ENCODE measurements at regions not wholly inside any gene's neighbourhood (a gene's known extent, or its start where the extent isn't known, plus 50 kb on each side); places are given as distances from the start of the nearest gene placed in this dataset.

DNA sequence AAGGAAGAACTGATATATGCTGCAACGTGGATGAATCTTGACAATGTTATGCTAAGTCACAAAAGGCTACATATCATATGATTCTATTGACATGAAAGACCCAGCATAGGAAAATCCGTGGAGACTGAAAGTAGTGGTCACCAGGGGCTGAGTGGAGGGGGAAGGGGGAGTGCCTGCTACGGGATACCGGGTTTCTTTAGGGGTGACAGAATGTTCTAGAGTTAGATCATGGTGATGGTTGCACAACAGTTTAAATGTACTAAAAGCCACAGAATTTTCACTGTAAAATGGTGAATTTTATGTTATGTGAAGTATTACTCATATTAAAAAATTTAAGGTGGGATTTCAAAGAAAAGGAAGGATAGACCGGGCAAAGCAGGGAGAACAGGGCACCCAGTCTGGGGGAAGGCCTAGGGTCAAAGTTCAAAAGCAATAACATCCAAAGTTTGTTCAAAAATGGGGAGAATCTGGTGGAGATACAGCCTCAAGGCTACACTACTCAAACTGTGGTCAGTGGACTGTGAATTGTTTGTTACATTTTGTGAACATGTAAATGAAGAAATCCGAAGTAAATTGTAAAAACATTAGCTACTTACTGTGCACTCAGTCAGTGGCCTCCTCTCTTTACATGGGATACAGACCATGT, 74.2 kb upstream of the FNDC3B start:
- no peak for DNase-seq (ENCODE audit: low read depth in 1 of 2, low spot score in 2 of 2)
- H3K27ac ChIP-seq = no peak overlapping the region
- H3K27me3 ChIP-seq (replicated peaks) = no peaks in the 10 kb centered on the region
- no peaks in the 10 kb centered on the region for H3K9me3 ChIP-seq (replicated peaks)
- H3K4me3 ChIP-seq = no peak overlapping the region
- H3K36me3 ChIP-seq = no peaks in the 10 kb centered on the region
- H3K4me1 ChIP-seq (replicated peaks) = peaks cover 24% of the 10 kb centered on the region

DNA sequence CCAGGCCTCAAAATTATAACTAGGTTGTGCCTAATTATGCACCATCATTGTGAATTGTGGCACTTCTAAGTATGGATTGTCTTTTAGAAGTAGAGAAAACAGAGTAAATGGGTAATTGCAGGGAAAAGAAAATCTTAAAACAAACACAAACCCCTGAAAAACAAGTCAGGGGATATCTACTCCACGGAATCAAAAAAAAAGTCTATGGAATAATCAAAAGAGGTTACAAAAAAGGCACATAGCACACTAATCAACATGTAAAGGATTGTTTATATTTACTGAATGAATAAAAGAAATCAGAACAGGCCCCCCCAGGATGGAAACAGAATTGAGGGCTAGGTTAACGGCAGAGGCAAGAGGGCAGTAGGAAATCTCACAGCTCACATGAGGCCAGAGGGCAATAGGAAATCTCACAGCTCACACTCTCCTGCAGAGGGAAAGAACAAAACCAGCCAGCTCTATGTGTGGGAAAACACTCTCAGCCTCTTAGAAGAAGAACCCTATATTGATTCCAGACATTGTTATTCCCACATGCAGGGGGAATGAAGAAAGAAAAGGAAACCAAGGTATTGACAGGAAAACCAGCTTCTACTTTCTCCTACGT, 72.7 kb upstream of the FNDC3B start:
- Histone ChIP-seq H3K4me1 (replicated peaks) (peaks cover 29% of the 10 kb centered on the region), H3K4me3 (no peak overlapping the region), H3K27ac (peak overlapping the region; percentile 85), H3K9me3 (replicated peaks) (no peaks in the 10 kb centered on the region), H3K27me3 (replicated peaks) (no peaks in the 10 kb centered on the region), H3K36me3 (no peaks in the 10 kb centered on the region)
- DNase-seq (ENCODE audit: low read depth in 1 of 2, low spot score in 2 of 2) = no peak

DNA sequence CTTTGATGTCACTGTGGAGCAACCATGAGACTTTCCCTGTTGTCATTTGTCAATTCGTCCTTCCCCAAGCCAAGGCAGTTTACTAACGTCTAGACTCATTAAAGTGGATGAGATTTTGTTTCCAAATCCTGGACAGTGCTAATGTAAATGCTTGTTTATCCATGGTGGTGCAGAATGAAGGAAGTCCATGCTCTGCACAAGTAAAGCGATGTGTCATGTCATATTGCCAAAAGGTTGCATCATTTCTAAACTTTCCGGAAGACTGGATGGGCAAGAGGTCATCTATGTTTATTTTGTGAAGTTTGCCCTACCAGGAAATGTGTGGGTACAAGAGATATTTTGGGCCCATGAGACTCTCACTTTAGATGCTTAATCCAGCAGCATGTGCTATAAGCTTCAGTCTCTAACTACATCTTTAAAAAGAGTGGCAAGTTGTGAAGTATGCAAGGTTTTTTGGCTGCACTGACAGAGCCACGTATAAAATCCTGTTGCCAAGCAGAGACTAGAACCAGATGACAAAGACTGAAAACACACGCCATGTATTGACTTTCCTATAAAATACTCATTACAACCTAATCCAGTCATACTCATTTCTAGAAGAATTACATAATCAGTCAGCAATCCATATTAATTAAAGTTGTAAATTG, 72.1 kb upstream of the FNDC3B start:
- Histone ChIP-seq H3K4me3 (no peak overlapping the region), H3K27me3 (replicated peaks) (no peaks in the 10 kb centered on the region), H3K9me3 (replicated peaks) (no peaks in the 10 kb centered on the region), H3K36me3 (no peaks in the 10 kb centered on the region), H3K4me1 (replicated peaks) (peaks cover 29% of the 10 kb centered on the region), H3K27ac (peak overlapping the region; percentile 85)
- DNase-seq (ENCODE audit: low read depth in 1 of 2, low spot score in 2 of 2) = peak in 1 of 2 experiments; percentile 76

DNA sequence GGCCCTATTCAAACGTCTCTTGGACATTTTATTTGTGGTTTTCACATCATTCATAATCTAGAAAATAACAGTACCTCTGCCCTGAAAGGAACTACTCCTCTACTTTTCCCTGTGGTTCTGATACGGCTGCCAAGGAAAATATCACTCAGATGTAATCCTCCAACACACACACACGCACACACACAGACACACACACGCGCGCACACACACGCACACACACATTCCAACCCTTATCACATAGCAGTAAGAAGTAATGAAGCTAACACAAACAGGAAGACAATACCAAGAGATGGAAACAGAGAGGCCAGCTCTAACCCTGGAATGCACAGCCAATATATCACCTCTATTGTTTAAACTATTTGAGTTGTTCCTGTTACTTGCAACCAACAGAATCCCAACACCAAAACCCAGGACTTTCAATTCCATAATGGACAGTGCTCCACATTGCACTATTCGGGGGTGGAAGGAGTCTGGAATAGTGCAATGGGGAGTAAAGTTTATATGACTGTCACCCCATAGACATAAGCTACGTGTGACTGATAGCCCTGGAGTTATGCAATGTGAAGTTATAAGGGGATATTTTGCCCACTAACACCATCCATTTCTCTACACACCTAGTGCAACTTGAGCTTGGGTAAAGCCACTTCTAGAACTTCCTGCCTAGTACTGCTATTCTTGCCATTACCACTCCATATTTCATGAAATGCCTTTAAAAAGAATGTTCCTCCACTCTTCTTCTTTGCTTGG, 71.3 kb upstream of the FNDC3B start:
- Histone ChIP-seq H3K27me3 (replicated peaks) (no peaks in the 10 kb centered on the region), H3K4me3 (no peak overlapping the region), H3K36me3 (no peaks in the 10 kb centered on the region), H3K4me1 (replicated peaks) (peaks cover 29% of the 10 kb centered on the region), H3K9me3 (replicated peaks) (no peaks in the 10 kb centered on the region), H3K27ac (peak overlapping the region; percentile 85)
- DNase-seq (ENCODE audit: low read depth in 1 of 2, low spot score in 2 of 2) = peak in 1 of 2 experiments; percentile 31

DNA sequence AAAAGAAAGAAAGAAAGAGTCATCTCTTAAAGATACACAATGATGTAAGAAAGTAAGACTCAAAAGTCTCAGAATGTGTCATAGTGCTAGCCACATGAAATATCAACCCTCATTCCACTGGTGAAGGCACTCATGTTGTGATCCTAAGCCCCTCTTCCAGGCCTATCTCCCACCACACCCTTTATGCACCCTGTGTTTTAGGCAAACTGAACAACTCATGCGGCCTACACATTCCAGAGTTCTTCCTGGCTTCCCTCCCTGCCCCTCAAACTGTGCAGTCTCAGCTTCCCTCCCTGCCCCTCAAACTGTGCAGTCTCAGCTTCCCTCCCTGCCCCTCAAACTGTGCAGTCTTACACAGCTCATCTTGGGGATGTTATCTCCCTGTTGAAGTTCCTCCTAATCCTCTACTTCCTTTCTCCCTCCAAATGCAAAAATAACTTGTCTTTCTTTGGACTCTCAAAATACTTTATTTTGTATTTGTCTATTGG, 69.0 kb upstream of the FNDC3B start:
- Histone ChIP-seq H3K9me3 (replicated peaks) (no peaks in the 10 kb centered on the region), H3K4me1 (replicated peaks) (peaks cover 31% of the 10 kb centered on the region), H3K36me3 (no peaks in the 10 kb centered on the region), H3K27me3 (replicated peaks) (no peaks in the 10 kb centered on the region), H3K4me3 (no peak overlapping the region), H3K27ac (peak overlapping the region; percentile 25; the same call in 1 of the 2 replicates)
- peak in 1 of 2 experiments; percentile 22 for DNase-seq (ENCODE audit: low read depth in 1 of 2, low spot score in 2 of 2)

DNA sequence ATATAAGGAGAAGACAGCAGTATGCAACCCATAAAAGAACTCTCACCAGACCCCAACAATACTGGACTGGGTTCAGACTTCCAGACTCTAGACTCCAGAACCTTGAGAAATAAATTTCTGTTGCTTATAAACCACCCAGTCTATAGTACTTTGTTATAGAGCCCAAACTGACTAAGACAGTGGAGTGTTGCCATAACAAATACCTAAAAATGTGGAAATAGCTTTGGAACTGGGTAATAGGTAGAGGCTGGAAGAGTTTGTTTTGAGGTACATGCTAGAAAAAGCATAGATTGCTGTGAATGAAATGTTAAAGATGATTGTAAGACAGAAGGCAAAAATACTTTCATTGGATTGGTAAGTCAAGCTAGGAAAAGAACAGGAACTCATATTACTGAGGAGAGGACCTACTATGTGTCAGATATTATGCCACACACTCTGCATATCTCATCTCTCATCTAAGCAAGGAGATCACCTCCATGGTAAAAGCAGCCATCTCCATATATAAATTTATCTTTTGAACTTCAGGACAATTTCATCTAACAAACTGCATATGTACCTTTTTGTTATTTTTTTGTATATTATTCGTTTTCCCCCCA, 67.4 kb upstream of the FNDC3B start:
- no peaks in the 10 kb centered on the region for H3K36me3 ChIP-seq
- no peak overlapping the region for H3K4me3 ChIP-seq
- H3K27ac ChIP-seq = no peak overlapping the region
- H3K27me3 ChIP-seq (replicated peaks) = no peaks in the 10 kb centered on the region
- no peaks in the 10 kb centered on the region for H3K9me3 ChIP-seq (replicated peaks)
- peaks cover 25% of the 10 kb centered on the region for H3K4me1 ChIP-seq (replicated peaks)
- no peak for DNase-seq (ENCODE audit: low read depth in 1 of 2, low spot score in 2 of 2)

DNA sequence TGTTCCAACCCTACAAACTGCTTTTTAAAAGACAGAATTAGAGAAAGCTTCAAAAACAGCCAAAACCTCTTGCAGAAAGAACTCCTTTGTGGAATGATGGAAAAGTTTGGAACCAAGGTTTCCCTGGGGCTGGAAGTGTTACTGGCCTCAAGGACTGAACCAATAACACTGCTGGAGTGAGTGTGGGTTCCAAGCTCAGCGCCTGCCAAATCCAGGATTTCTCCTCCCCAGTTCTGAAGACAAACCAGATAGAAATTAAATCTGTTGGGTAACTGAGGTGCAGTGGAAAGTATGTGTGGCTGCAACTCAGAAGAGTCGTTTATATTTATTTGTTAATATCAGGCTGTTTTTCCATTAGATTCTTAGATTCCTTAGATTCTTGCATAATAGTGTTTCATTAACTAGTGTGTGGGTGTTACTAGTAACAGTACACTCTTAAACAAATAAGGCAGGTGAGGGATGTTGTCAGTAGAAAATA, 66.5 kb upstream of the FNDC3B start:
- Histone ChIP-seq H3K4me1 (replicated peaks) (peaks cover 16% of the 10 kb centered on the region), H3K9me3 (replicated peaks) (no peaks in the 10 kb centered on the region)
- DNase-seq (ENCODE audit: low read depth in 1 of 2, low spot score in 2 of 2) = no peak

DNA sequence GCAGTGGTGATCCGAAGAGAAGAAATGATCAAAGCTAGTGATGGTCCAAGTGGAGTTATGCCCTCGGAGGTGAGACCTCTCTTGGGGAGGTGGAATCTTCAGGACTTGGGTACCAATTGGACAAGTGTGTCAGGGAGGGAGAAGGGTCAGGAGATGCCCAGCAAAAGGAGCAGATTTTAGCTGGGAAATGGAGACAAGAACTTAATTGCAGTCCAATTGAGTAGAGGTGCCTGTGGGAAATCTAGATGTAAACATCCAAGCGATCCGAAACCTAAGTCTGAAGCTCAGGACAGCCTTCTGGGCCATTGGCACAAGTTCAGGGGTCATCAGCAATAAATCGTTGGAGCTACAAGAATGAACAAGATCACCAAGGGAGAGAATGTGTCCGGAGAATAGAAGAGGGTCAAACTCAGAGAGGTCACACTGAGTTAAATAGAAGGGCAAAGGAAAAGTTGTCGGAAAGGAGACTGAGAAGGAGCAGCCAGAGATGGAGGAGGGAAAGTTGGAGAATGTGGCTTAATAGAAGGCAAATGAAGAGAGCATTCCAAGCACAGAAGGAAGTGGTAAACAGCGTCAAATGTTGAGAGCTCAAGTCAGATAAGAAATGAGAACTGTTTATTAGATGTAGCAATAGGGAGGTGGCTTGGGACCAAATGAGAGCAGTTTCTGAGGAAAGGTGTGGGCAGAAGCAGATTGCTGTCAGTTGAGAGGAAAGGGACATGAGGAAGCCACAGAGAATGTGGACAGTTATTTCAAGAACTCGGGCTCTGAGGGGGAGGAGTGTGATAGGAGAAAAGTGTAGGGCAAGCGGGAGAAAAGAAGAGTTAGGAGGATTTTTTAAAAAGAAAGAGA, 64.2 kb upstream of the FNDC3B start:
- Histone ChIP-seq H3K9me3 (replicated peaks) (no peaks in the 10 kb centered on the region), H3K4me1 (replicated peaks) (peaks cover 9% of the 10 kb centered on the region), H3K27ac (no peak overlapping the region; the same call in 1 of the 2 replicates), H3K27me3 (replicated peaks) (no peaks in the 10 kb centered on the region), H3K4me3 (no peak overlapping the region), H3K36me3 (no peaks in the 10 kb centered on the region)
- no peak for DNase-seq (ENCODE audit: low read depth in 1 of 2, low spot score in 2 of 2)

More for the DNA sequence above, 66.5 kb upstream of the FNDC3B start:
- Histone ChIP-seq H3K4me3 (no peak overlapping the region), H3K36me3 (no peaks in the 10 kb centered on the region), H3K27me3 (replicated peaks) (no peaks in the 10 kb centered on the region), H3K27ac (no peak overlapping the region)

DNA sequence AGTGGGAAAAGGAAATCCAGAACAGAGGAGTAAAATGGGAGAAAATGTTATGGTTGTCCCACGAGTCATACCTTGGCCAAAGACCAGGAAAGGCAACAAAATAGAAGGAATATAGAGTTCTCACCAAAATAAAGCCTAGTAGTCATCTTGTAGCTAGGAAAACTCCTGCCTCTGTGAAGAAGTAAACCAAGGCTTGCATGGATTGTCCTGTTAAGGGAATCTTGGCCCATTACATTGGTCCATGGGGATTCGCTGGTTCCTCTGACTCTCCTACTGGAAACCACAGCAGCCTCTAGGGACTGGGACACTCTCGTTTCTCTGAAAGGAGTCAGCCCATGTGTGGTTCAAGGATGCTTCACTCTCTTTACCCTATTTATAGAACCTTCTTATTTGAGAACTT, 62.9 kb upstream of the FNDC3B start:
- no peaks in the 10 kb centered on the region for H3K36me3 ChIP-seq
- no peak overlapping the region for H3K4me3 ChIP-seq
- no peak overlapping the region for H3K27ac ChIP-seq
- DNase-seq (ENCODE audit: low read depth in 1 of 2, low spot score in 2 of 2) = no peak
- no peaks in the 10 kb centered on the region for H3K9me3 ChIP-seq (replicated peaks)
- H3K4me1 ChIP-seq (replicated peaks) = peaks cover 4% of the 10 kb centered on the region
- no peaks in the 10 kb centered on the region for H3K27me3 ChIP-seq (replicated peaks)

DNA sequence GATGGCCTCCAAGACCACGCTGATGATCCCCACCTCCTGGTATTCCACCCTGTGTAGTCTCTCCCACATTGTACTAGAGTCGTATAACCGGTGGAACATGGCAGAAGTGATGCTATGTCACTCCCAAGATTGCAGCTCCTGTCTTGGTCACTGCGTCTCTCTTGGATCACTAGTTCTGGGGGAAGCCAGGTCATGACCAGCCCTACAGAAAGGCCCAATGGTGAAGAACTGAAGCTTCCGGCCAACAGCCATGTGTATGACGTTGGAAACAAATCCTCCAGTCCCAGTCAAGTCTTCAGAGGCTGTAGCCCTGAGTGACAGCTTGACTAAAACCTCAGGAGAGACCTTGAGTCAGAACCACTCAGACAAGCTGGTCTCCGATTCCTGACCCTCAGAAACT, 61.9 kb upstream of the FNDC3B start:
- no peaks in the 10 kb centered on the region for H3K27me3 ChIP-seq (replicated peaks)
- DNase-seq (ENCODE audit: low read depth in 1 of 2, low spot score in 2 of 2) = no peak
- no peaks in the 10 kb centered on the region for H3K9me3 ChIP-seq (replicated peaks)
- H3K36me3 ChIP-seq = no peaks in the 10 kb centered on the region
- no peak overlapping the region for H3K27ac ChIP-seq
- H3K4me1 ChIP-seq (replicated peaks) = peaks cover 4% of the 10 kb centered on the region
- H3K4me3 ChIP-seq = no peak overlapping the region

DNA sequence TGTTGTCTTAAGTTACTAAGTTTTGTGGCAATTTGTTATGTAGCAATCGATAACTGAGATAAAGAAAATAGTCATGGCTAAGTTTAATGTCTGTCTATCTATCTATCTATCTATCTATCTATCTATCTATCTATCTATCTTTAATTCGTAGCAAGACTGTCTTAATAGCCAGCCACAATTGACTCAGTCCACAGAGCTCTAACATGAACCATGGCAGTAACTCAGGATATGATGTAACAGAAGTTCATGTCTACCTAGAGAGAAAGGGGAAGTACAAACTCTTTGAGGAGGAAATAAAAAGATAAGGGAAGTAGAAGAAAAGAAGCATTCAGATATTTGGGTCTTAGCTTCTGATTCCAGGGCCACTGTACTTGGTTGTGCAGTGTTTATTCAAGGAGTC, 61.5 kb upstream of the FNDC3B start:
- Histone ChIP-seq H3K4me1 (replicated peaks) (peaks cover 6% of the 10 kb centered on the region), H3K4me3 (no peak overlapping the region), H3K27me3 (replicated peaks) (no peaks in the 10 kb centered on the region), H3K36me3 (no peaks in the 10 kb centered on the region), H3K9me3 (replicated peaks) (no peaks in the 10 kb centered on the region), H3K27ac (no peak overlapping the region)
- no peak for DNase-seq (ENCODE audit: low read depth in 1 of 2, low spot score in 2 of 2)

DNA sequence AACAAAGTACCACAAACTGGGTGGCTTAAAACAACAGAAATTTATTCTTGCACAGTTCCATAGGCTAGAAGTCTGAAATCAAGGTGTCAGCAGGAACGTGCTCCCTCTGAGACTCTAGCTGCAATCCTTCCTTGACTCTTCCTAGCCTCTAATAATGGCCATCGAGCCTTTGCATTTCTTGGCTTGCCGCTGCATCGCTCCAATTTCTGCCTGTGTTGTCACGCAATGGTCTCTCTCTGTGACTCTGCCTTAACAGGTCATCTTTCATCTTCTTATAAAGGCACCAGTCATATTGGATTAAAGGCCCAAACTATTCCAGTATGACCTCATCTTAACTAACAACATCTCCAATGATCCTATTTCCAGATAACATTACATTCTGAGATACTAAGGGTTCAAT, 61.0 kb upstream of the FNDC3B start:
- H3K9me3 ChIP-seq (replicated peaks) = no peaks in the 10 kb centered on the region
- no peak for DNase-seq (ENCODE audit: low read depth in 1 of 2, low spot score in 2 of 2)
- H3K4me1 ChIP-seq (replicated peaks) = peaks cover 10% of the 10 kb centered on the region
- H3K36me3 ChIP-seq = no peaks in the 10 kb centered on the region
- H3K4me3 ChIP-seq = no peak overlapping the region
- H3K27ac ChIP-seq = no peak overlapping the region
- H3K27me3 ChIP-seq (replicated peaks) = no peaks in the 10 kb centered on the region

DNA sequence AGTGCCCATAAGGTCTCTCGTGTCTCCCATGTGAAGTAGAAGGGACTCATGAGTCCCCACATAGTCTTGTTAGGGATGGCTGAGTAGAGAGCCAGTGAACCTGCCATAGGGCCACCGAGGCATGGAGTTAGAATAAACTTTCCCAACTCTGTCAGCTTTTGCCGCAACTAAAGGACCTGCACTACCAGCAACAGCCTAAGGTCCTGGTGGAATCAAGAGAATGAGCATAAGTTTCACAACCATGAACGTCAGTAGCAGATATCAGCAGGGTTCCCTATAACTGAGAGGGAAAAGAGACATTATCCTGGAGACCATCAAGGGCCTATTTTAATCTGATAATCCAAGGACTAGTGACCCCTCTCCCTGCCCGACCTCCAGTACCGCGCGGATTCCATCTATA, 60.3 kb upstream of the FNDC3B start:
- no peak for DNase-seq (ENCODE audit: low read depth in 1 of 2, low spot score in 2 of 2)
- Histone ChIP-seq H3K4me1 (replicated peaks) (peaks cover 10% of the 10 kb centered on the region), H3K27ac (no peak overlapping the region), H3K9me3 (replicated peaks) (no peaks in the 10 kb centered on the region), H3K27me3 (replicated peaks) (no peaks in the 10 kb centered on the region), H3K4me3 (no peak overlapping the region), H3K36me3 (no peaks in the 10 kb centered on the region)

Data from SJSA1 (cell line).